HAP-1 (cell line): ENCODE measurements at regions not wholly inside any gene's neighbourhood (a gene's known extent, or its start where the extent isn't known, plus 50 kb on each side); places are given as distances from the start of the nearest gene placed in this dataset.

ENCODE experiments used
- DNase-seq, 2 experiments: peaks; one replicate each; pipeline ENCODE4 v3.0.0-alpha.2; 2016 to 2020; ENCODE audit warnings: low spot score in 2 of 2
- H3K27me3 ChIP-seq: fragments of 250-450 bp; sonication (Bioruptor Pico); 2 replicates; pipeline ENCODE4 v1.5.1; 2020; ENCODE audit warnings: low read depth, mild to moderate bottlenecking, moderate library complexity
- H3K36me3 ChIP-seq: fragments of 250-450 bp; sonication (Bioruptor Pico); replicated peaks from 2 replicates; pipeline ENCODE4 v1.5.1; 2020; ENCODE audit warnings: mild to moderate bottlenecking
- H3K4me1 ChIP-seq: fragments of 250-450 bp; sonication (Bioruptor Pico); 2 replicates; pipeline ENCODE4 v1.5.1; 2020; ENCODE audit warnings: mild to moderate bottlenecking
- H3K4me3 ChIP-seq: fragments of 250-450 bp; sonication (Bioruptor Pico); 2 replicates; pipeline ENCODE4 v1.5.1; 2020; ENCODE audit warnings: mild to moderate bottlenecking, moderate library complexity
- H3K9me3 ChIP-seq: fragments of 250-450 bp; sonication (Bioruptor Pico); 2 replicates; pipeline ENCODE4 v1.5.1; 2020; ENCODE audit warnings: mild to moderate bottlenecking, moderate library complexity
- in situ Hi-C: fragments of 300-500 bp; cut with MboI; formaldehyde crosslinking; loops from 3 replicates; pipeline ENCODE4 v1.14.3; 2020; ENCODE audit warnings: low sequenced_read_pairs, inconsistent platforms, mixed read lengths

GRCh38 chr10:129093641-129094040 is 373.4 kb upstream of the MGMT start:
- in situ Hi-C loops: no loop called here
- Histone ChIP-seq H3K36me3 (no peaks in the 10 kb centered on the region), H3K27me3 (no peaks in the 10 kb centered on the region), H3K9me3 (no peaks in the 10 kb centered on the region), H3K4me3 (no peak overlapping the region), H3K4me1 (no peaks in the 10 kb centered on the region)
- DNase-seq: no peak

DNA sequence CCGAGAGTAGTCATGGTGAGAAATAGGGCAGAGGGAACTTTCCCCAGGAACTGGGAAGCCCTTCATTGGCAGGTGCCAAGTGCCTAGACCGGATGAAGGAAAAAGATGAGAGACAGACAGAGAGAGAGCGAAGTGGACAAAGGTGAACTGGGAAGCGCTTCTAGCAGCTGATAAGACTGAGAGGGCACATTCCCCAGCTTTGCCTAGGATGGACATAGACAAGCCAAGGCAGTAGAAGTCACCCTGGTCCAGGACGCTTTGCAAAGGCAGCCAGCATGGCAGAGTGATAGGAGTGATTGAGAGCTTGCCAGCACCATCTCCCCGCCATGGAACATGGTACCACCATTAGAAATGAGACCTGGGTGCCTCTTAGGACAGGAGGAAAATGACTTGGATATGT is 372.8 kb upstream of the MGMT start:
- no peaks in the 10 kb centered on the region for H3K9me3 ChIP-seq
- H3K4me1 ChIP-seq: no peaks in the 10 kb centered on the region
- DNase-seq: no peak
- no peak overlapping the region for H3K4me3 ChIP-seq
- no peaks in the 10 kb centered on the region for H3K36me3 ChIP-seq
- in situ Hi-C loops: no loop called here
- no peaks in the 10 kb centered on the region for H3K27me3 ChIP-seq

DNA sequence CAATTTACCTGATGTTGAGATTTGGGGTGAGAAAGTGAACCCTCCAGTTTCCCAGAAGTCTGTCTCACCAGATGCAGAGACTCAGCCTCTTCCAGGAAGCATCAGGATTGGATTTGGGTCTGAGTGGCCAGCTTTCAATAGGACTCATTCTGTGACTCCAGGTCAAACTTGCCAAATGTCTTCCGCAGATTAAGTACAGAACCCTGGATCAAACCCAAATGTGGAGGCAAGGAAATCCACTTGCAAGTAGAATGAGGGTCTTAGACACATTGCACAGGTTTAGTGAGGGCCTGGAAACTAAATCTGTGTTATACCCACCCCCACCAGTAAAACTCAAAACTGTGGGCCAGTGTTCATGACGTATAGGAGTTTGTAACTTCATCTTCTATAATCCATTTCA is 372.2 kb upstream of the MGMT start:
- no peak overlapping the region for H3K4me3 ChIP-seq
- H3K36me3 ChIP-seq: no peaks in the 10 kb centered on the region
- no peaks in the 10 kb centered on the region for H3K27me3 ChIP-seq
- no peak for DNase-seq
- no peaks in the 10 kb centered on the region for H3K9me3 ChIP-seq
- in situ Hi-C loops: no loop called here
- H3K4me1 ChIP-seq: no peaks in the 10 kb centered on the region

DNA sequence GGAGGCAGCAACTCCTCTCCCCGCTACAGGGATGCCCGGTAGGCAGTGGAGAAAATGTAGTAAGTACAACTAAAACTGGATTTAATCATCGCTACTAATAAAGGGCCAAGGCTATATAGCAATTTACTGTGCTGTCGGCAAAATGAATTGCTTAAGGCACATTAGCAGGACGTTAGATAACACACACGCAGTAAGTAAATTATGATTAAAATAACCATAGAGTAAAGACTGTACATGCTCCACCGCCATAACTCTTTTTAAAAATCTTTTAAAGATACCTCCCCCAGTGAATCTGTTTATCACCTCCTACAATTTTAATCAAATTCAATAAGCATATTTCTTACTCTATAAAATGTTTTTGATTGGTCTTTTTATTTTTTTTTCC is 371.4 kb upstream of the MGMT start:
- no peak overlapping the region for H3K4me3 ChIP-seq
- no peaks in the 10 kb centered on the region for H3K36me3 ChIP-seq
- no peaks in the 10 kb centered on the region for H3K4me1 ChIP-seq
- DNase-seq: no peak
- in situ Hi-C loops: no loop called here
- H3K27me3 ChIP-seq: no peaks in the 10 kb centered on the region
- H3K9me3 ChIP-seq: no peaks in the 10 kb centered on the region

DNA sequence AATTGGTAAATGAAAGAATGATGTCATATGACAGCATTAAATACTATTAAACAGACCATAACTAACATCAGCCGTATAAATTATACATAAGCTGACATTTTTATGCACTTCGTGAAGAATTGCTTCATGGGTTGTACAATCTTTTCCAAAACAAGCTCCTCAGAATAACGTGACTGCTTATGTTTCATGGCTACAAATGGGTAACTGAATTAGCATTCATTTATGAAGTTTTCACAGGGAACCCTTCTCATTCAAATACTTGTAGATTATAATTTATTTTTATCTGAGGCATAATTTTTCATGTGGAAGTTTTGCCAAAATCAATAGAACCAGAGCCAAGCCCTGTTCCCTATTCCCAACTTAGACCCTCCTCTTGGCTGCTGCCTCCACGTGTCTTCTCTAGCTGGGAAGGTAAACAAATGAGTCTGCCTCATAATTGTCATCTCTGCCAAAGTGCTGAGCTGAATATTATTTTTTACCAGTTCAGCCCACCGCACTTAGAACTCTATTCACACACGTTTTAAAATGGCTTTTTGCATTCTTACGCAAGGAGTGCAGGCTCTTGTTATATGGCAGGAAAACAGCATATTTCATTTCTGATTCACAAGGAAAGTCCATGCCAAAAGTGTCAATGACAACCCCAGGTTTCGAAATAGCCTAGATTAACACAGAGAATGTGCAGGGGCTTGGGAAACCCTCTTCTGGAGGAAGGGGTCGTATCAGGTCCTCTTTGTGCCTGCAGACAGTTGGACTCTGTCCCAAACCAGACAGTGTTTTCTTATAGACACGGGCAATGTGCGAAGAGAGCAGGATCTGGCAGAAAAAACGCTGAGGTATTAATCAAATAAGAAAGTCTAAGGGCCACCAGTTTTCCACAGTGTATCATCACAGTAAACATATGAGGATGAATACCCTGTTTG is 370.7 kb upstream of the MGMT start:
- Histone ChIP-seq H3K4me1 (no peaks in the 10 kb centered on the region), H3K27me3 (no peaks in the 10 kb centered on the region), H3K4me3 (no peak overlapping the region), H3K36me3 (no peaks in the 10 kb centered on the region), H3K9me3 (no peaks in the 10 kb centered on the region)
- in situ Hi-C loops: no loop called here
- no peak for DNase-seq

DNA sequence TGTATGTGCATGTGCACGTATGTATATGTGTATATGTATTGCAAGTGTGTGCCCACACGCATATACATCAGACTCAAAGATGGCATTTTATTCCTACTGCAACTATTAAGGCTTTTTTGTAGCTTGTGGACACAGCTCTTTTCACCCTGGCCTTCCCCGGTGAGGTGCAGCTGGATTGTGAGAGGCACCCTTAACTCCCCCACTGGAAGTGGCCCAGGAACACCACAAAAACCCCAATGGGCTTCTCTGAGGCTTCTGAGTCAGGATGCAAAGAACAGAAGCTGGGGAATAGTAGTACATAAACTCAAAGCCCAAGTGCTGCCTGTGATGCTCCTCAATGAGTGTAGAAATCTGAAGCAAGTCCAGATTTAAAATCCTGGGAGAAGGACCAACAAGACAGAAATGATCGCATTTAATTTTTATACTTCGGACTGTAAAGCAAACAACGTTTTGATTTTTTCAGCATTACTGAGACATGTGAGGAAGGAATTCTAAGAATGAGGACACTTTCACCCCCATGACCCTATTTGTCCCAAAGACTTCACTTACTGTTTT is 369.2 kb upstream of the MGMT start:
- DNase-seq: no peak
- H3K4me1 ChIP-seq: no peaks in the 10 kb centered on the region
- H3K4me3 ChIP-seq: no peak overlapping the region
- H3K9me3 ChIP-seq: no peaks in the 10 kb centered on the region
- in situ Hi-C loops: no loop called here
- H3K27me3 ChIP-seq: no peaks in the 10 kb centered on the region
- H3K36me3 ChIP-seq: no peaks in the 10 kb centered on the region

- no peak for DNase-seq
- H3K9me3 ChIP-seq: no peaks in the 10 kb centered on the region
- in situ Hi-C loops: no loop called here
- H3K27me3 ChIP-seq: no peaks in the 10 kb centered on the region
- H3K36me3 ChIP-seq: no peaks in the 10 kb centered on the region
- no peak overlapping the region for H3K4me3 ChIP-seq
- H3K4me1 ChIP-seq: no peaks in the 10 kb centered on the region
Observed at GRCh38 chr10:129098517-129098916, 368.5 kb upstream of the MGMT start.

DNA sequence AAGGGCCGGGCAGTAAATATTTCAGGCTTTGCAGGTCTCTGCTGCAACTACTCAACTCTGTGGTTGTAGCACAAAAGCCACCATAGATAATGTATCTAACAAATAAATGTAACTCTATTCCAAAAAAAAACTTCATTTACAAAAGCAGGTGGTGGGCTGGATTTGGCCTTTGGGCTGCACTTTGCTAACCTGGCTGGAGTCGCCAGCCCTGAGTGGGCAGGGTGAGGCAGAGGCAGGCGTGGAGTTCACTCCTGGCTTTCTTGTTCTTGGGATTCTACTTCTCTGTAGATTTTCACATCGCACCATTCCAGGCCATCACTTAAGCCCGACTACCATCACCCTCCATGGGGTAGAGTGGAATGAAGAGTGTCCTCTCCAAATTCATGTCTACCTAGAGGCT is 367.6 kb upstream of the MGMT start:
- no peak overlapping the region for H3K4me3 ChIP-seq
- no peaks in the 10 kb centered on the region for H3K36me3 ChIP-seq
- DNase-seq: no peak
- H3K4me1 ChIP-seq: no peaks in the 10 kb centered on the region
- H3K9me3 ChIP-seq: no peaks in the 10 kb centered on the region
- in situ Hi-C loops: no loop called here
- no peaks in the 10 kb centered on the region for H3K27me3 ChIP-seq

- in situ Hi-C loops: no loop called here
- no peaks in the 10 kb centered on the region for H3K27me3 ChIP-seq
- H3K9me3 ChIP-seq: no peaks in the 10 kb centered on the region
- H3K36me3 ChIP-seq: no peaks in the 10 kb centered on the region
- no peak for DNase-seq
- H3K4me1 ChIP-seq: no peaks in the 10 kb centered on the region
- no peak overlapping the region for H3K4me3 ChIP-seq
Observed at GRCh38 chr10:129099992-129100391, 367.0 kb upstream of the MGMT start.

DNA sequence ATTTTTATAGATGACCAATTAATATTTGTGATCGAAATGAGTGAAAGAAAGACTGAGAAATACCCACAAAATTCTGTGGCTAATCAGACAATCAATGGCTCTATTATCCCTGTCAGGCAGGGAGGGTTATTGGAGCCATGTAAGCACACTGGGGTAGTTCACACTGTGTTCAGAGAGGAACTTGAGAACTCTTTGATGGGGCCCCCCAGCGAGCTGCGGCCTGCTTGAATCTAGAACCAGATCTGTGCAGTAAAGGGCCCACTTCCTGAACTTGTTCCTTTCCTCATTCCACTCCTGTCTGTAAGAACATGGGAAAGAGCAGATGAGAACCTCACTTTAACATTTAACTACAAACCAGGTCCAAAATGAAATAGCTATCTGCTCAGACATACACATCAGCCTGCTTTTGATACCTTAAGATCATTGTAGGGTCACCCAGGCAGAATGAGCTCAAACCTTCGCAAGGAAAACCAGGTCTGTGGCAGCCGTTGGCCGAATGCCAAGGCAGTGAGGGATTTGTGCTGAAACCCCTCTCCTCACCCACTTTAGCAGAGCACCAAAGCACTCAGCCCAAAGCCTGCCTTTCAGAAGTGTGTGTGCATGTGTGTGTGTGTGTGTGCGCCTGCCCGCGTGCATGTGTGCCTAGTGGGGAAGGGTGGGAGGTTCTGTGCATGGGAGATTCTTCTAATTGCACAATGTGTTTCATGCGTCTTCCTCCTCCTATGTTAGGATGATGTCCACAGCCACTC is 365.6 kb upstream of the MGMT start:
- Histone ChIP-seq H3K36me3 (no peaks in the 10 kb centered on the region), H3K9me3 (no peaks in the 10 kb centered on the region), H3K4me3 (no peak overlapping the region), H3K27me3 (no peaks in the 10 kb centered on the region), H3K4me1 (no peaks in the 10 kb centered on the region)
- DNase-seq: no peak
- in situ Hi-C loops: no loop called here

DNA sequence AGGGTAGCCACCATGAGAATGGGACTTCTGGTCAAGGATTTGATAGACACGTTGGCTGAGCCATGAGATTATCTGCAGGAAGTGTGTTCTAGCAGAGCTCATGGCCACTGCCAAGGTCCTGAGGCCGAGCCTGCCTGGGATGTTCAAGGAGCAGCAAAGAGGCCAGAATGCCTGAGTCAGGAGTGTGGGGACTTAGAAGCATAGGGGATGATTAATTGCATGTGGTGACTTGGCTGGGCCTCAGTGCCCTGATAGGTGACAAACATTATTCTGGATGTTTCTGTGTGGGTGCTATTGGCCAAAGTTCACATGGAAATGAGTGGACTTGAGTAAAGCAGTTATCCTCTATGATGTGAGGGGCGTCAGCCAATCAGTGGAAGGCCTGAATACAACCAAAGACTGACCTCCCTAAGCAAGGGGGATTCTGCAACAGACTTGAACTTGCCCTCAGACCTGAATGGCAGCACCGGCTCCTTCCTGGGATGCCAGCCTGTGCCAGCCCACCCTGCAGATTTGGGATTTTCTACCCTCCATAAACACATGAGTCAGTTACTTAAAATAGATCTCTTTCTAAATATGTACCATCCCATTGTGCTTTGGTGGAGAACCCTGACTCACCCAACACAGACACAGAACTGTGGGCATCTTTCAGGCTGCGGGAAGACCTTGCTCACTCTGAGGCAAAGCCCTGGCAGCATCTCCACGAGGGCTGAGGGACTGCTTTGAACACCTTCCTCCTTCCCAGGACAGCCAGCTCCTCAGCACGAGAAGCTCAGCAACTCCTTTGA is 363.9 kb upstream of the MGMT start:
- in situ Hi-C loops: no loop called here
- Histone ChIP-seq H3K4me3 (no peak overlapping the region), H3K36me3 (no peaks in the 10 kb centered on the region), H3K4me1 (no peaks in the 10 kb centered on the region), H3K9me3 (no peaks in the 10 kb centered on the region), H3K27me3 (no peaks in the 10 kb centered on the region)
- no peak for DNase-seq

DNA sequence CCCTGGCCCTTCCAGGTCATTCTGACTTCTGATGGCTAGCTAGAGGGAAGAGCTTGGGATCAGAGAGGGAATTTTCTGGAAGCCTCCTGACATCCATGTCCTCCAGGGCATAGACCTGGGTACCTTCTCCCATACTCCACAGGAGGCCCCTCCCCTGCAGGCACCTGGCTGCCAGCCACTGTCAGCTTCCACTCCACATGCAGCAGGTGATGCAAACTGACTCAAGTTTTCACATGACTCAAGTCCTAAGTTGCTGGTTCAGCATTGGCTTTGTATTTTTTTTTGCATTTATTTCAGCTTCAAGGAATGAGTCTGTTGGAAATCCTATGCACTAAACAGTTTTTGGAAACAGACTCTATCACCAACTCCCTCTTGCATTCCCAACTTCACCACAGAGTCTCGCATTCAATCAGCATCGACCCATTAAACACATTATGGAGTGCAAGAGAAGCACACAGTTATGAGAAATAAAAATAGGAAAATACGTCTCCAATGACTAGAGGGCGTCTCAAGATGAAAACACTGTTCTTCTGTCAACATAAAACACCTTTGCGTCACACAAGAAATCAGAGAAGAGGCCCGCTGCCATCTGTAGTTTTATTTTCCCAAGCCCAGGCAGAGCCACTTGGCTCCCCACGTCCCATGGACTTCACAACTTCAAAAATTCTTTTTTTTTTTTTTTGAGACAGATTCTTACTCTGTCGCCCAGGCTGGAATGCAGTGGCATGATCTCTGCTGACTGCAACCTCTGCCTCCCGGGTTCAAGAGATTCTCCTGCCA is 362.6 kb upstream of the MGMT start:
- Histone ChIP-seq H3K4me1 (no peaks in the 10 kb centered on the region), H3K36me3 (no peaks in the 10 kb centered on the region), H3K9me3 (no peaks in the 10 kb centered on the region), H3K4me3 (no peak overlapping the region), H3K27me3 (no peaks in the 10 kb centered on the region)
- no peak for DNase-seq
- in situ Hi-C loops: no loop called here

GRCh38 chr10:129105266-129105665 is 361.8 kb upstream of the MGMT start:
- no peaks in the 10 kb centered on the region for H3K4me1 ChIP-seq
- DNase-seq: no peak
- H3K4me3 ChIP-seq: no peak overlapping the region
- H3K9me3 ChIP-seq: no peaks in the 10 kb centered on the region
- no peaks in the 10 kb centered on the region for H3K27me3 ChIP-seq
- in situ Hi-C loops: no loop called here
- H3K36me3 ChIP-seq: no peaks in the 10 kb centered on the region
